HL-60 (cell line): ENCODE measurements at regions not wholly inside any gene's neighbourhood (a gene's known extent, or its start where the extent isn't known, plus 50 kb on each side); places are given as distances from the start of the nearest gene placed in this dataset.

Experiments used
- CTCF ChIP-seq: IDR thresholded peaks from one replicate; pipeline ENCODE4 v1.5.1; 2011; ENCODE audit warnings: low read length, control low read depth, inconsistent platforms; ENCODE audit not compliant: insufficient read depth
- GABPA ChIP-seq: IDR thresholded peaks from 2 replicates; pipeline ENCODE4 v1.6.1; 2012; ENCODE audit warnings: low read depth
- POLR2AphosphoS5 ChIP-seq: IDR thresholded peaks from 2 replicates; pipeline ENCODE4 v1.6.1; 2012; ENCODE audit warnings: low read depth
- REST ChIP-seq: IDR thresholded peaks from 2 replicates; pipeline ENCODE4 v1.6.1; 2012; ENCODE audit warnings: low read depth; ENCODE audit not compliant: insufficient replicate concordance

DNA sequence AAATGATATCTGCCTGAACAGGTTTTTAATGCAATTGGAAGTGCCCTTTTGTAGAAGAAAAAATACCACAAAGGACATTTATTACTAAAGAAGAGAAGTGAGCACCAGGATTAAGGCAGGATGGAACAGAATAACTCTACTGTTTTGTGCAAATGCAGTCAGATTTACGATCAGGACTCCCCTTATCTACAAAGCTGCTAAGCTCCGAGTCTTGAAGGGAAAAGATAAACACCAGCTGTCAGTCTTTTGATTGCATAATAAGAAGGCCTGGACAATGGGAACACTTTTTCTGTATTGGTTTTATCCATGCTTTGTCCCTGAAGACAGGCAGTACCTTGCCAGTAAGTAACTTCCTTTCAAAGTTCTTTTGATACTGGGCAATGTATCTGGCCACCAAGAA, 797.9 kb upstream of the SLC35B3 start:
- no peak for TF ChIP-seq CTCF
- no peak for TF ChIP-seq POLR2AphosphoS5
- no peak for TF ChIP-seq REST
- no peak for TF ChIP-seq GABPA
